H7 (cell line): ENCODE measurements at regions not wholly inside any gene's neighbourhood (a gene's known extent, or its start where the extent isn't known, plus 50 kb on each side); places are given as distances from the start of the nearest gene placed in this dataset.
"Not testable (repeated sequence)": the region's sequence is repeated elsewhere in the genome, so short reads cannot be mapped to it uniquely, and the experiment has no call there.

Experiments
- DNase-seq: peaks from one replicate; pipeline ENCODE4 v3.0.0; 2012
- H3K27me3 ChIP-seq: 2 replicates; pipeline ENCODE4 v1.6.0; 2011; ENCODE audit warnings: mild to moderate bottlenecking, low read length; ENCODE audit not compliant: control insufficient read depth, insufficient read depth
- H3K36me3 ChIP-seq: replicated peaks from 2 replicates; pipeline ENCODE4 v1.5.1; 2011; ENCODE audit warnings: low read length; ENCODE audit not compliant: control insufficient read depth, insufficient read depth
- H3K4me3 ChIP-seq: 2 replicates; pipeline ENCODE4 v1.5.1; 2011; ENCODE audit warnings: low read depth, mild to moderate bottlenecking, control low read depth, low read length, moderate library complexity; ENCODE audit not compliant: insufficient read depth

GRCh38 chr16:9014389-9014788, 50.7 kb upstream of the USP7 start:
- H3K36me3 ChIP-seq = no peaks in the 10 kb centered on the region
- H3K27me3 ChIP-seq = no peaks in the 10 kb centered on the region

GRCh38 chr16:9015489-9015888, 51.8 kb upstream of the USP7 start:
- DNase-seq = no peak
- Histone ChIP-seq H3K4me3 (no peak overlapping the region), H3K36me3 (no peaks in the 10 kb centered on the region), H3K27me3 (no peaks in the 10 kb centered on the region)

More at GRCh38 chr16:9014389-9014788, 50.7 kb upstream of the USP7 start:
- no peak for DNase-seq
- no peak overlapping the region for H3K4me3 ChIP-seq

DNA sequence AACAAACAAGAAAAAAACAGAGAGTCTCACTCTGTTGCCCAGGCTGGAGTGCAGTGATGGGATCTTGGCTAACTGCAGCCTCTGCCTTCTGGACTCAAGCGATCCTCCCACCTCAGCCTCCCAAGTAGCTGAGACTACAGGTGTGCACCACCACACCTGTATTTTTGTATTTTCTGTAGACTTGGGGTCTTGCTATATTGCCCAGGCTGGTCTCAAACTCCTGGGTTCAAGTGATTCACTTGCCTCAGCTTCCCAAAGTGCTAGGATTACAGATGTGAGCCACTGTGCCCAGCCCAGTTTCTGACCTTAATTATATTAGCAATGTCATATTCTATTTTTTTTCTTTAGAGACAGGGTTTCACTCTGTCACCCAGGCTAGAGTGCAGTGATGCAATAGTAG, 52.3 kb upstream of the USP7 start:
- H3K36me3 ChIP-seq, H3K27me3 ChIP-seq, H3K4me3 ChIP-seq, DNase-seq: not testable (repeated sequence)

DNA sequence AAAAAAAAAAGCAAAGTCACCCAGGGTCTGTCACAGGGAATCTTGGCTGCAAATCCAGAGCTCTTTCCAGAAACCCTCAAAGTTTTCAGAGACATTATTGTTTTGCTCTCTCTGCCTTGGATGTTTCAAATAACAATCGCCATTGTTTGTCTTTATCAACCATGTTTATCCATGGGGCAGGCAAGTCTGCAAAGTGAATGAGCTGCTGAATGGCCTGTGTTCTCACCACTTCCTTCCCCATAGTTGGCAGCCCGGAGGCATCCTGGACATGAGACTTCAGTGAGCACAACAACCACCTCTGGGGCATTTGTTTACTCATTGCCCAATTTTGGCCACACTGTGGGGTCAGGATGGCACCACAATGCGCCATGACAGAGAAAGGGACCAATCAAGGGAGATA, 53.1 kb upstream of the USP7 start:
- Histone ChIP-seq H3K4me3 (no peak overlapping the region), H3K27me3 (no peaks in the 10 kb centered on the region), H3K36me3 (no peaks in the 10 kb centered on the region)
- no peak for DNase-seq

DNA sequence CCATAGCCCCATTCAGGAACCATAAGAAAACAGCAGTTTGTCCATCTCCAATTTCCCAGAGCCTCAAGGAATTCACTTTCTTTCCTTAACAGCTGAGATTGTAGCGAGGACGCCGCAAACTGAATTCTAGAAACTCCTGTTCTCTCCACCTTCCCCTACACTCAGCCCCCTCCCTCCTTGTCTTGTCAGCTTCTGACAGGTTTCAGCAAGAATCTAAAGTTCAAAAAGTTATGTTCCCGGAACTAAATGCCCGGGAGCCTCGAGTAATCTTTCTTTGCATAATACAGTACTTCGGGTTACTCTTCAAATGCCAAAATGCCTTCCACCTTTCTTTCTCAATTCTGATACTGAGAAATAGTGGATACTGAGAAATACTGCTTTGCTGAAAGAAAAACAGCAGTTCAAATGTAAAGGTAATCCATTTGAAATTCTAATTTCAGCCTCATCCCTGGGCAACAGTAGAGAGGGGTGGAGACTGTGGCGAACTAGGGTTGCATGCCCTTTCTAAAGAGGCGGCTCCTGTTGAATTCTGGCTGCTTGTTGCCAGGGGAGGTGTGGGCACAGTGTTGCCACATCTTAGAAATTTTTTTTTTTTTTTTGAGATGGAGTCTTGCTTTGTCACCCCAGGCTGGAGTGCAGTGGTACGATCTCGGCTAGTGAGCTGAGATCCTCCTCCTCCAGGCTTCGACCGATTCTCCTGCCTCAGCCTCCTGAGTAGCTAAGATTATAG, 63.5 kb upstream of the USP7 start:
- DNase-seq = no peak
- Histone ChIP-seq H3K4me3 (no peak overlapping the region), H3K36me3 (no peaks in the 10 kb centered on the region), H3K27me3 (no peaks in the 10 kb centered on the region)

DNA sequence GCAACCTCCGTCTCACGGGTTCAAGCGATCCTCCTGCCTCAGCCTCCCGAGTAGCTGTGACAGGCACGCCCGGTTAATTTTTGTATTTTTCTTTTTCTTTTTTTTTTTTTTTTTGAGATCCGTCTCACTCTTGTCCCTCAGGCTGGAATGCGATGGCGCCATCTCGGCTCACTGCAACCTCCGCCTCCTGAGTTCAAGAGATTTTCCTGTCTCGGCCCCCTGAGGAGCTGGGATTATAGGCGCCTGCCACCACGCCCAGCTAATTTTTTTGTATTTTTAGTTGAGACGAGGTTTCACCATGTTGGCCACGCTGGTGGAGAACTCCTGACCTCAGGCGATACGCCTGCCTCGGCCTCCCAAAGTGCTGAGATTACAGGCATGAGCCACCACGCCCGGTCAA, 63.0 kb upstream of the HAPSTR1 start:
- H3K36me3 ChIP-seq, DNase-seq, H3K4me3 ChIP-seq, H3K27me3 ChIP-seq: not testable (repeated sequence)

- Histone ChIP-seq H3K4me3 (no peak overlapping the region), H3K27me3 (no peaks in the 10 kb centered on the region), H3K36me3 (no peaks in the 10 kb centered on the region)
- DNase-seq = no peak
Measured at GRCh38 chr16:9031107-9031506, 60.3 kb upstream of the HAPSTR1 start.

GRCh38 chr16:9033125-9033830, 58.2 kb upstream of the HAPSTR1 start:
- peak; percentile 84 for DNase-seq
- Histone ChIP-seq H3K4me3 (no peak overlapping the region), H3K36me3 (no peaks in the 10 kb centered on the region), H3K27me3 (no peaks in the 10 kb centered on the region)

GRCh38 chr16:9034056-9034455, 57.4 kb upstream of the HAPSTR1 start:
- DNase-seq = no peak
- Histone ChIP-seq H3K27me3 (no peaks in the 10 kb centered on the region), H3K4me3 (no peak overlapping the region), H3K36me3 (no peaks in the 10 kb centered on the region)

DNA sequence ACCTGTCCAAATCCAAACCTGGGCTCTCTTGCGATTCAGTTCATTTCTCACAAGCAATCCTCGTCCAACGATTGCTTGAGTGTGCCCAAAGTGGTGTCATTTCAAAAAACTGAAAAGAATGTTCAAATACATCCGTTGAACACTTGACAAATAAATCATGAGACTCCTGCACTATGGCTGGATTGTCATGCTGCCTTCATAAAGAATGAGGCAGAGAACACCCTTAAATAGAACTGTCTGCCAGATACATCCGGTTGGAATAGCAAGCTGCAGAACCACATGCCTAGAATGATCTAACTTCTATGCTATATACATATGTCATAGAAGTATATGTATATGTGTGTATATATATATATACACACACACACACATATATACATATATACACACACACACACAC, 55.4 kb upstream of the HAPSTR1 start:
- Histone ChIP-seq H3K27me3 (no peaks in the 10 kb centered on the region), H3K4me3 (no peak overlapping the region), H3K36me3 (no peaks in the 10 kb centered on the region)
- no peak for DNase-seq

DNA sequence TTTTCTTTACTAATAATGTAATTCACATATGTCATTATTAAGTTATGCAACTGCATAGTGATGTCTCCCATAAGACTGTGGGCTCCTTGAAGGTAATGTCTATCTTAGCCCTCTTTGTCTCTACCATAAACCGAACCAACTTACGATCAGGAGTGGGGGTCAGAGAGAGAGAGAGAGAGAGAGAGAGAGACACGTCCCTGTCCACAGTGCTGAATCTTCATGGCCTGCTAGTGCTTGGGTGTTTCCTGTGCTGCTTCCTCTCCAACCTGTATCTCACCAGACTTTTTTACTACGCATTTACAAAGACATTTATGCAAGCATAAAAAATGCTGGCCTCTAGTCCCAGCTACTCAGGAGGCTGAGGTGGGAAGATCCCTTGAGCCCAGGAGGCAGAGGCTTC, 52.2 kb upstream of the HAPSTR1 start:
- H3K4me3 ChIP-seq = no peak overlapping the region
- H3K27me3 ChIP-seq = no peaks in the 10 kb centered on the region
- DNase-seq = no peak
- no peaks in the 10 kb centered on the region for H3K36me3 ChIP-seq

- H3K4me3 ChIP-seq = no peak overlapping the region
- no peaks in the 10 kb centered on the region for H3K36me3 ChIP-seq
- no peaks in the 10 kb centered on the region for H3K27me3 ChIP-seq
- no peak for DNase-seq
Measured at GRCh38 chr16:9040800-9041412, 50.5 kb upstream of the HAPSTR1 start.
